ENCODE measurements at regions not wholly inside any gene's neighbourhood (a gene's known extent, or its start where the extent isn't known, plus 50 kb on each side); places are given as distances from the start of the nearest gene placed in this dataset.

GRCh38 chrX:123081776-123082175, 102.3 kb upstream of the GRIA3 start:
- DNase-seq (ENCODE audit: low read depth, low spot score) (no peak), ATAC-seq (no peak)
- CTCF ChIA-PET = no interaction called here
- POLR2A ChIA-PET = no interaction called here
- Histone ChIP-seq H3K36me3 (ENCODE audit: control insufficient read depth, insufficient read depth, low read length) (no peaks in the 10 kb centered on the region), H3K9me3 (ENCODE audit: control insufficient read depth, insufficient read depth, low read depth, low read length) (no peaks in the 10 kb centered on the region), H3K27ac (ENCODE audit: low read length) (no peak overlapping the region), H3K27me3 (ENCODE audit: control insufficient read depth, insufficient read depth, low read length) (no peaks in the 10 kb centered on the region), H3K4me1 (ENCODE audit: control insufficient read depth, insufficient read depth, low read length) (no peaks in the 10 kb centered on the region), H3K4me3 (ENCODE audit: low read depth in 2 of 2, low read length in 2 of 2) (no peak overlapping the region)
- intact Hi-C loops (cut with micrococcal nuclease; ENCODE audit: unreplicated experiment) = no loop called here
- TF ChIP-seq CTCF (IDR thresholded peaks at IDR 0.05) (no peak), SIN3A (IDR thresholded peaks at IDR 0.05; ENCODE audit: borderline replicate concordance, insufficient read depth, low read depth, low read length) (no peak), POLR2AphosphoS5 (IDR thresholded peaks at IDR 0.05; ENCODE audit: low read depth, low read length) (no peak), TCF7L2 (IDR thresholded peaks at IDR 0.05; ENCODE audit: low read depth, low read length) (no peak)
- TF ChIP-seq, protein P1, sequence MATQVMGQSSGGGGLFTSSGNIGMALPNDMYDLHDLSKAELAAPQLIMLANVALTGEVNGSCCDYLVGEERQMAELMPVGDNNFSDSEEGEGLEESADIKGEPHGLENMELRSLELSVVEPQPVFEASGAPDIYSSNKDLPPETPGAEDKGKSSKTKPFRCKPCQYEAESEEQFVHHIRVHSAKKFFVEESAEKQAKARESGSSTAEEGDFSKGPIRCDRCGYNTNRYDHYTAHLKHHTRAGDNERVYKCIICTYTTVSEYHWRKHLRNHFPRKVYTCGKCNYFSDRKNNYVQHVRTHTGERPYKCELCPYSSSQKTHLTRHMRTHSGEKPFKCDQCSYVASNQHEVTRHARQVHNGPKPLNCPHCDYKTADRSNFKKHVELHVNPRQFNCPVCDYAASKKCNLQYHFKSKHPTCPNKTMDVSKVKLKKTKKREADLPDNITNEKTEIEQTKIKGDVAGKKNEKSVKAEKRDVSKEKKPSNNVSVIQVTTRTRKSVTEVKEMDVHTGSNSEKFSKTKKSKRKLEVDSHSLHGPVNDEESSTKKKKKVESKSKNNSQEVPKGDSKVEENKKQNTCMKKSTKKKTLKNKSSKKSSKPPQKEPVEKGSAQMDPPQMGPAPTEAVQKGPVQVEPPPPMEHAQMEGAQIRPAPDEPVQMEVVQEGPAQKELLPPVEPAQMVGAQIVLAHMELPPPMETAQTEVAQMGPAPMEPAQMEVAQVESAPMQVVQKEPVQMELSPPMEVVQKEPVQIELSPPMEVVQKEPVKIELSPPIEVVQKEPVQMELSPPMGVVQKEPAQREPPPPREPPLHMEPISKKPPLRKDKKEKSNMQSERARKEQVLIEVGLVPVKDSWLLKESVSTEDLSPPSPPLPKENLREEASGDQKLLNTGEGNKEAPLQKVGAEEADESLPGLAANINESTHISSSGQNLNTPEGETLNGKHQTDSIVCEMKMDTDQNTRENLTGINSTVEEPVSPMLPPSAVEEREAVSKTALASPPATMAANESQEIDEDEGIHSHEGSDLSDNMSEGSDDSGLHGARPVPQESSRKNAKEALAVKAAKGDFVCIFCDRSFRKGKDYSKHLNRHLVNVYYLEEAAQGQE (IDR thresholded peaks at IDR 0.05; ENCODE audit: insufficient read depth in 1 of 2, low read depth in 2 of 2, low read length in 1 of 2) = no peak
- in situ Hi-C loops (cut with HindIII; ENCODE audit: low pct_unique_long_range_greater_than_20kb, low sequenced_read_pairs) = no loop called here
- no TSS peak for BruUV-seq (replicated peaks)

- no peak overlapping the region for H3K27ac ChIP-seq (ENCODE audit: low read length)
- ATAC-seq (no peak), DNase-seq (ENCODE audit: low read depth, low spot score) (no peak)
- ChIA-PET POLR2A (no interaction called here), CTCF (no interaction called here)
- TF ChIP-seq POLR2AphosphoS5 (IDR thresholded peaks at IDR 0.05; ENCODE audit: low read depth, low read length) (no peak), CTCF (IDR thresholded peaks at IDR 0.05) (no peak), SIN3A (IDR thresholded peaks at IDR 0.05; ENCODE audit: borderline replicate concordance, insufficient read depth, low read depth, low read length) (no peak), TCF7L2 (IDR thresholded peaks at IDR 0.05; ENCODE audit: low read depth, low read length) (no peak)
- TF ChIP-seq, protein P1 (IDR thresholded peaks at IDR 0.05; ENCODE audit: insufficient read depth in 1 of 2, low read depth in 2 of 2, low read length in 1 of 2) = no peak
- H3K4me3 ChIP-seq (ENCODE audit: low read depth in 2 of 2, low read length in 2 of 2) = no peak overlapping the region
- intact Hi-C loops (cut with micrococcal nuclease; ENCODE audit: unreplicated experiment) = no loop called here
- no peaks in the 10 kb centered on the region for H3K36me3 ChIP-seq (ENCODE audit: control insufficient read depth, insufficient read depth, low read length)
- in situ Hi-C loops (cut with HindIII; ENCODE audit: low pct_unique_long_range_greater_than_20kb, low sequenced_read_pairs) = no loop called here
- H3K4me1 ChIP-seq (ENCODE audit: control insufficient read depth, insufficient read depth, low read length) = no peaks in the 10 kb centered on the region
- H3K9me3 ChIP-seq (ENCODE audit: control insufficient read depth, insufficient read depth, low read depth, low read length) = no peaks in the 10 kb centered on the region
- H3K27me3 ChIP-seq (ENCODE audit: control insufficient read depth, insufficient read depth, low read length) = no peaks in the 10 kb centered on the region
- BruUV-seq (replicated peaks) = no TSS peak
Measured at GRCh38 chrX:123083924-123084323, 100.2 kb upstream of the GRIA3 start.

Data from Panc1 (cell line).